ENCODE measurements at regions not wholly inside any gene's neighbourhood (a gene's known extent, or its start where the extent isn't known, plus 50 kb on each side); places are given as distances from the start of the nearest gene placed in this dataset.

DNA sequence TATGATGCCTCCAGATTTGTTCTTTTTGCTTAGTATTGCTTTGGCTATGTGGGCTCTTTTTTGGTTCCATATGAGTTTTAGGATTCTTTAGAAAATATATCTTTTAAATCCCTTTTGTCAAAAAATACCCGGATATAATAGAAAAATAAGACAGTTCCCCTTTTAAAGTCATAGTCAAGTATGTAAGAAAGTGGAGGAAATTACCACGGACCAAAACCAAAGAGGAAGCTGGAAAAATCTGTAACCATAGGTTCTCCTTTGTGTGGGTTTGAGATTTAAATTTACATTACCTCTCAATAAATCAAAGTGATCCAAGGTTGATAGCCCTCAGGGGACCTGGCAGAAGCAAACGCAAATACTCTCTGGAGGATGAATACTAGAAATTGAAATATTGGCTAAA is 58.3 kb upstream of the PACRGL start:
- TF ChIP-seq RCOR1 (IDR thresholded peaks at IDR 0.05; ENCODE audit: insufficient replicate concordance, low read length) (no peak), POLR2A (IDR thresholded peaks at IDR 0.05; ENCODE audit: low read depth, low read length) (no peak)
